ENCODE measurements at regions not wholly inside any gene's neighbourhood (a gene's known extent, or its start where the extent isn't known, plus 50 kb on each side); places are given as distances from the start of the nearest gene placed in this dataset.

- no peak for DNase-seq
These were observed 550.3 kb upstream of the LRRTM1 start for GRCh38 chr2:80854831-80855230.

- DNase-seq, result no peak
These were observed 548.2 kb upstream of the LRRTM1 start for GRCh38 chr2:80852808-80853139.

- DNase-seq, result no peak
These were observed 547.7 kb upstream of the LRRTM1 start for GRCh38 chr2:80852079-80852807.

DNA sequence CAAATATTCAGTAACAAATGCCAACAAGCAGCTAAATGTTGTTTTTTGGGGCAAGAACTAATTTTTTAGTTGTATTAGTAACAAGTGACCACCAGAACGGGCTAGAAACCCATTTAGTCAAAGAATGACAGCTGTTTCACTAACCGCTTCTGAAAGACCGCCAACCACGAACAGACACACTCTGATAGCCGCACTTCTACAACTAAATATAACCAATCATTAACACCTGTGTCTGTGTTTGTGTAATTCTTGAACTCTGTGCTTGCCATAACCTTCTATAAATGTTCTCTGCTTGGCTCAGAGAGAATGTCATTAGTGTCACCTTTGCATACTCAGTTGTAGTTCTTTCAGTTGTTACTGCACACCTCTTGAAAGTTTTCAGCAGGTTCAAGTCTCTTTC is 526.3 kb upstream of the LRRTM1 start:
- no peak for DNase-seq

GRCh38 chr2:80822999-80823398 is 518.4 kb upstream of the LRRTM1 start:
- DNase-seq, result no peak

DNA sequence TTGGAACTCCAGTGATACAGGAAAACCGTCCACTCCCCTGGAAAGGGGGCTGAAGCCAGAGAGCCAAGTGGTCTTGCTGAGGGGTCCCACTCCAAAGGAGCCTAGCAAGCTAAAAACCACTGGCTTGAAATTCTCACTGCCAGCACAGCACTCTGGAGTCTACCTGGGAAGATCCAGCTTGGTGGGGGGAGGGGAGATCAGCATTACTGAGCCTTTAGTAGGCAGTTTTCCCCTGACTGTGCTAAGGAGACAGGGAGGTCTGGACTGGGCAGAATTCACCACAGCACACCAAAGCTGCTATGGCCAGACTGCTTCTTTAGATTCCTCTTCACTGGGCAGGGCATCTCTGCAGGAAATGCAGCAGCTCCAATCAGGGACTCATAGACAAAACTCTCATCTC is 510.7 kb upstream of the LRRTM1 start:
- no peak for DNase-seq

DNA sequence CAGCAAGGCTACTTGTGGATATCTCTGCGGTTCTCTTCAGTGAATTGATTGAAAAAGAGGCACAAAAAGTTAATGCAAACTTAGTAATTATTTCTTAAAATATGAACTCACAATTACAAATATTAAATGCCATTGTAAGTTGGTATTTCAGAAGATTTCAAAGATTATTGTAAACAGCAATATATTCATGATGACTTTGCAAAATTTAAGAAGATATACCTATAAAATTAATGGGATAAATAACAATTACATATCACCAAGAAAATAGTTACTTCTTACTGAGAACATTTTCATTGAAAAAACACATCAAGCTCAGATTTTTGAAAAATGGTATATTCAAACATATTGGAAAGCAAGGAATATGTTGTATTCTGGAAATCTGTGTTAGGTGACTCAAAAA is 482.0 kb upstream of the LRRTM1 start:
- no peak for DNase-seq

DNA sequence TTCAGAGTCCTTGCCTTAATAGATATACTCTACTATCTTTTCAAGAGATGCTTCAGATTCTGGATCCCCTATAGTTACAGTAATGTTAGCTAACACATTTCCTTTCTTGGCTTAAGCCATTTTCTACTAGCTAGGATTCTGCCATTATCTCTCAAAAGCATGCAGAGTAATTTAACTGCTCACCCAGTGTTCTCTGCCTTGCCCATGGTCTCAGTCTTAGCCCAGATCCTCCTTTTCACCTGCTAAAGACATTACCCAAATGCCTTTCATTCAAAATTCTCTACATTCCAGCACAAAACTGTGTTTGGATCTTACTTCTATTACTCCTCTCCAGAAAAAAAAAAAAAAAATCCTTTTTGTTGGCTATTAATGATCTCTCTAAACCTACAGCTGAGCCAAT is 474.2 kb upstream of the LRRTM1 start:
- no peak for DNase-seq

DNA sequence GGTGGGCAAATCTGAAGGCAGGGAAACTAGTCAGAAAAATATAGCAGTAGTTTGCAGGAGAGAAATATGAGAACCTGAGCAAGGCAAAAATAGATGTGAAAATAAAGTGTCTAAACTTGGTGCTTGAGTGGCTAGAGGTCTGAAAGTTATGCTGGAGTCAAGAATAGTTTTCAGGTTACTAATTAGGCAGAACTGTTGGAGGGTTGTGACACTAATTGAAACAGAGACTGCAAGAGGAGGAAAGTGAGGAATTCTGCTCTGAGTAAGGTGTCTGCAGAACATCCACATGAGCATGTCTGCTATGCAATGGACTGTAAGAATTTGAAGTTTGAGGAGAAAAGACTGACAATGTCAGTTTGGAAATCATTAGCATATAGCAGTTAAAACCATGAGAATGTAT is 444.0 kb upstream of the LRRTM1 start:
- DNase-seq, result no peak

- no peak for DNase-seq
These were observed 432.5 kb upstream of the LRRTM1 start for GRCh38 chr2:80737047-80737446.

GRCh38 chr2:80725001-80725400 is 420.4 kb upstream of the LRRTM1 start:
- no peak for DNase-seq

DNA sequence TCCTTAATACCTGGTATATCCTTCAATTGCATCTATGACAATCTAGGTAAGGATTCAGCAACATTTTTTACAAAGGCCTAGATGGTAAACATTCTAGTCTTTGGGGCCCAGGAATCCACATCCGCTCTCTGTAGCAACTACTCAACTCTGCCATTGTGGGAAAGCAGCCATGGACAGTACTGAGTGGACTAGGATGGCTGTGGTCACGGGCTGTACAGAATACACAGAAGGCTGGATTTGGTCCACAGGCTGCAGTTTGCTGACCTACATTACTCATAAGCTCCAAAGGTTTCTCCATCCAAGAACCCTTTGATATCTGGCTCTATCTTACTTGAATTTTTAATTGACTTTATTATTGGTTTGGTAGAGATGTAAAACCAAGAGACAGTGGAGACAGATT is 418.3 kb upstream of the LRRTM1 start:
- no peak for DNase-seq

- DNase-seq, result no peak
These were observed 415.1 kb upstream of the LRRTM1 start for GRCh38 chr2:80719607-80720006.

DNA sequence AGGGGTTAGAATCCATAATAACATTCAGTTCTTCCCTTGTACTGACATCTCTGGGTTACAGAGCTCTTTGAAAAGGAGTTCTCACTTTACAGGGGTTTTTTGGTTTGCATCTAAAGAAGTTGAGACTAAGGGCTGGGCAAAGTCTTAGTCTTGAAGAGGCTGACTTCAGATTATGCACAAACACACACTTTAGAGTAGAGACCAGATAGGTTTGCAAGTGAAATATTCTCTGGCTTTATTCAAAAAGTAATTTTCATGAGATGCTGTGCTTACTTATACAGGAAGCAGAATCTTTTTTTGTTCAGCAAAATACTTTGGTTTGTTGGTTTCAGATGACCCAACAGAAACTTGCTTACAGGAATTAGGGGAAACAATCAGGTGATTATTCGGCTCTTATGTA is 410.9 kb upstream of the LRRTM1 start:
- DNase-seq, result no peak

DNA sequence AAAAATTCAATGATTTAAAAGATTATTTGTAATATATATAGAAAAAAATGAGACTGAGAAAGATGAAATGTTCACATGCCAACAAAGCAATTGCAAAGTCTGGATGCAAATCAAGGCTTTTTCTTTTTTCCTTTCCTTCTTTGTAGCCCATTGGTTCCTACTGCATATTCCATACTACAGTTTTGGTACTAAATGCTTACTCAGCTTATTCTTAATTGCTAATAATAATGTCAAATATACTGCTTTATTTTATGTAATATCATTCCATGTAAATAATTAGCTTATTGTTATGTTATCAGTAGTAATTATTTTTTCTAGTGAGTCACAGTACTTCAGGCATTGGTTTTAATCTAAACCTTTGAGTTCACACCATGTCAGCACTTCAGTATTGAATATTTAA is 407.4 kb upstream of the LRRTM1 start:
- no peak for DNase-seq

DNA sequence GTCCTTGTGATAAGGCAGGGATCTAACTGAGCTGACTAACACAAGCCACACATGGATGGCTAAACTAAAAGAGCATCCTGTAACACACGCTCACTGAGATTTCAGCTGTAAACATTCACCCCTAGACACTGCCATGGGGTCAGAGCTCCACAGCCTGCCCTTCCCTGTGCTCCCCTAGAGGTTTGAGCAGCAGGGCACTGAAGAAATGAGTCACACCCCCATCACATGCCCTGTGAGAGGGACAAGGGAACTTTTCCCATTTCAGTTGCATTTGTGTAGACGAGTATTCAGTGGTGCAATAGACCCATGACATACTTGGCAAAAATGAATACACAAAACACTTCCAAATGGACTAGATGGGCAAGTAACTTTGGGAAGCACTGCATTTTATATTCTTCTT is 402.4 kb upstream of the LRRTM1 start:
- DNase-seq, result no peak

- no peak for DNase-seq
These were observed 402.0 kb upstream of the LRRTM1 start for GRCh38 chr2:80706541-80706940.

DNA sequence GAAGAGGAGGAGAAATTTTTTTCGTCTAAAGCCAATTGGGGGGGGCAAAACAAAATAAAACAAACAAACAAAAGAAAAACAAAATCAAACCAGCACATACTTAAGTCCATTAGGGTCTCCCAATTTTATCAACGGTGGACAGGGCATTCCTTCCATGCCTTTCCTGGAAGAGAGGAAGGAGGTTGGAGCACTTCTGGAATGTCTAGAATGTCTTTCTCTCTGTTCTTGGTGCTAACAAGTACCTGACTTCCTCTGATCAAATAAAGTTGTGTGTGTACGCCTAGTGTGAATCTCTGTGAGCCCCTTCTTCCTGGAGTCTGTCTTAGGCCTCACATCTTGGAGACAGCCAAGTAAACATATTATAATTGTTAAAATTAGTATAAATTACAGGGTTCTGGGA is 399.0 kb upstream of the LRRTM1 start:
- no peak for DNase-seq

DNA sequence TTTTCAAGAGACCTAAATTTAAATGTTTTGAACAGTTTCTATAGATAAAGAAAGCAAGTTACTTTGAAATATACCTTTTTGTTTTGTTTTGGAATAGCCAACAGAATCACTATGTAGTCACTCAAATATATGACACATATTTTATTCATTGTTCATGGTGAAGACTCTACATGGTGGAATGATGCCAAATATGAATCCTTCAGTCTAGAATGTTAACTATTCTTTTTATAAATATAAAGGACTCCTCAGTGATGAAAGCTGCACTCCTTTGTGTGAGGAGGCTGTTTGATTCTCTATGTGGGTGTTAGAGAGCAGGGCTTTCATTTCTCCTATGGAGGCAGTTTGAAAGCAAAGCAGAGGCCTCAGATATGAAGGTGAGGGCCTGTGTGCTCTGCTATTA is 396.4 kb upstream of the LRRTM1 start:
- no peak for DNase-seq

All from NCI-H2227 treated with DMSO at 0.1 percent for 48 hours (cell line).